ENCODE measurements at regions not wholly inside any gene's neighbourhood (a gene's known extent, or its start where the extent isn't known, plus 50 kb on each side); places are given as distances from the start of the nearest gene placed in this dataset.

DNA sequence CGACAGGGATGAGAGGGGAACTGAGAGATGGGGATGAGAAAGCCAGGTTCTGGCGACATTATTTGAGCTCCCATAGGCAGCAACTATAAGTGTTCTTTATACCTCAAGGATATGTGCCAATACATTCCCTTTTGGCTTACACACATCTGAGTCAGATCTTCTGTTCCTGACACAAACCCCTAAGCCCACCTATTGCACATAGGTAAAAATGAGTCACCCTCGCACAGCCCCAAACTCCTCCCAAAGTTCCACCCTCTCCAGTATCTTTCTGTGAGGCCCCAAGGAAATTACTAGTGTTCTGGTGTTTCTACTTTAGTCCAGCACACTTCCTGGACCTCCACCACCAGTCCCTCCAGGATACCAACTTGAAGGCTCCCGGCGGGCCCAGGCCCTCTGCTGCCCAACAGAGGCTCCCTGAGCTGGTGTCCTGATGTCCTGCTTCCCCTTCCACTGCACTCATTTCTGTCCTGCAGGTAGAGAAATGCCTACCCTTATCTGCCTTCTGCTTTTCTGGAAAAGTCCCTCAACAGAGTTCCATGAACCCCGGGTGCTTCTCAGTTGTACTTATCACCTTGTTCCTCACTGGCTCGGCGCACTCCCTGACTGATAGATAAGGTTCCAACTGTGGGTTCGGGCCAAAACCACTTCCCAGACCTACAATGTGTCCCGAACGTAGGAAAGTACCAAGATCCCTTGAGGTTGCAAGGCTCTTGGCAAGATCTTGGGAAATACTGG is 125.5 kb downstream of the EN1 start:
- H3K27me3 ChIP-seq = no peaks in the 10 kb centered on the region
- no peak overlapping the region for H3K4me3 ChIP-seq
- TF ChIP-seq, protein P1, sequence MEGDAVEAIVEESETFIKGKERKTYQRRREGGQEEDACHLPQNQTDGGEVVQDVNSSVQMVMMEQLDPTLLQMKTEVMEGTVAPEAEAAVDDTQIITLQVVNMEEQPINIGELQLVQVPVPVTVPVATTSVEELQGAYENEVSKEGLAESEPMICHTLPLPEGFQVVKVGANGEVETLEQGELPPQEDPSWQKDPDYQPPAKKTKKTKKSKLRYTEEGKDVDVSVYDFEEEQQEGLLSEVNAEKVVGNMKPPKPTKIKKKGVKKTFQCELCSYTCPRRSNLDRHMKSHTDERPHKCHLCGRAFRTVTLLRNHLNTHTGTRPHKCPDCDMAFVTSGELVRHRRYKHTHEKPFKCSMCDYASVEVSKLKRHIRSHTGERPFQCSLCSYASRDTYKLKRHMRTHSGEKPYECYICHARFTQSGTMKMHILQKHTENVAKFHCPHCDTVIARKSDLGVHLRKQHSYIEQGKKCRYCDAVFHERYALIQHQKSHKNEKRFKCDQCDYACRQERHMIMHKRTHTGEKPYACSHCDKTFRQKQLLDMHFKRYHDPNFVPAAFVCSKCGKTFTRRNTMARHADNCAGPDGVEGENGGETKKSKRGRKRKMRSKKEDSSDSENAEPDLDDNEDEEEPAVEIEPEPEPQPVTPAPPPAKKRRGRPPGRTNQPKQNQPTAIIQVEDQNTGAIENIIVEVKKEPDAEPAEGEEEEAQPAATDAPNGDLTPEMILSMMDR (IDR thresholded peaks at IDR 0.05; ENCODE audit: low read depth, low read length) = no peak
- no peak overlapping the region for H3K27ac ChIP-seq
- H3K9me3 ChIP-seq (ENCODE audit: low read depth) = no peaks in the 10 kb centered on the region
- H3K36me3 ChIP-seq = no peaks in the 10 kb centered on the region
- H3K4me1 ChIP-seq (ENCODE audit: low read depth) = peaks cover 8% of the 10 kb centered on the region
- DNase-seq (ENCODE audit: low read depth in 1 of 2, low spot score in 1 of 2) = peak in 1 of 2 donors; percentile 51

DNA sequence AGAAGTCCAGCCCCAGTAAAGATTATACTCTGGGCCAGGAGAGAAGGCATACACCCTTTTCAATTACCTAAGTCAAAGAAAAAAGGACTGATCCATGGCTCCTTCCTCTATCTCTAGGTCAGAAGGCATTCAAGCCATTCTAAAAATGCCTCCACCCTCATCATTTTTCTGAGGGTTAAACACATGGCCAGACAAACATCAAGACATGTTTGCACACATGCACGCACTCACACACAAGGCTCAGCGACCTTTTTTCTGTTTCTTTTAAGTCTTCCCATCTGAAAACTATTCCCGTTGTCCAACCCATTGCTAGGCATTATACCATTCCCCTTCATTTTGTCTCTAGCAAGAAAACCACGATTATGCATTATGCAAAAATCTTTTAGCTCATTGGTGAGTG is 126.6 kb downstream of the EN1 start:
- Histone ChIP-seq H3K4me3 (no peak overlapping the region), H3K27ac (no peak overlapping the region), H3K9me3 (ENCODE audit: low read depth) (no peaks in the 10 kb centered on the region), H3K27me3 (no peaks in the 10 kb centered on the region), H3K4me1 (ENCODE audit: low read depth) (peaks cover 8% of the 10 kb centered on the region), H3K36me3 (no peaks in the 10 kb centered on the region)
- DNase-seq (ENCODE audit: low read depth in 1 of 2, low spot score in 1 of 2) = no peak
- TF ChIP-seq, protein P1 (IDR thresholded peaks at IDR 0.05; ENCODE audit: low read depth, low read length) = no peak

DNA sequence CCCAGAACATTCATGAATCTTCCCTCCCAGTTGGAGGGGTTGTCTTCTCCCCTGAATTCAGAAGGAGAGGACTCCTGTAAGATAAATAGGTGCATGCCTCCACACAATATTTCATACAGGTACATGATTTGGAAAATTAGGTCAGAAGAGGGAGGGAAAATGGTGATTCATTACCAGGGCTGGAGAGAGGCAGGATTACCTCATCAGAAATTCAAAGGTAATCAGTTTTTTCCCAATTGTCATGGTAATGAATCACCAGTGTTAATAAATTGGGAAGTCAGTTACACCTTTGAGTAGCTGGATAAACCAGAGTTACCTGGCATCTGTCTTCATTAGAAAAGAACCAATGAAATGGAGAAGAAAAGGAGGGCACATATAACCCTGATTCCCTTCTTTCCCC is 128.5 kb downstream of the EN1 start:
- no peaks in the 10 kb centered on the region for H3K36me3 ChIP-seq
- H3K4me1 ChIP-seq (ENCODE audit: low read depth) = peaks cover 8% of the 10 kb centered on the region
- no peak for DNase-seq (ENCODE audit: low read depth in 1 of 2, low spot score in 1 of 2)
- H3K9me3 ChIP-seq (ENCODE audit: low read depth) = no peaks in the 10 kb centered on the region
- H3K27ac ChIP-seq = no peak overlapping the region
- no peaks in the 10 kb centered on the region for H3K27me3 ChIP-seq
- H3K4me3 ChIP-seq = no peak overlapping the region
- TF ChIP-seq, protein P1 (IDR thresholded peaks at IDR 0.05; ENCODE audit: low read depth, low read length) = no peak

DNA sequence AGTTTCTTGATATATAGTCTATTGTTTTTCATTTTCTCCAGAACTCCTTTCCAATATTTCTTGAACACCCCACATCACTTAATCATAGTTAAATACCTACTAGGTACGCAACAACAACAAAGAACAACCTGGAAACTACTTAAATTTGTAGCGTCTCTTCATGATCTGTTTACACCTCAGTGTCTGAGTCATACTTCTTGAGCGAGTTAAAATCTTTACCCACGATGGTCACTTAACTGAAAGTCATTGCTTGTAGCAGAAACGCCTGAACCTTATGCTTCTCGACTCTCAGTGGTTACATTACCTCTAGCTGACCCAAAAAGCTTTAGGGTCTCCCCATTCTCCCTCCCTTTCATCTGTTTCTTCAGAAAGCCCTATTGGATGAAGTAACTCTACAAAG is 131.3 kb downstream of the EN1 start:
- H3K9me3 ChIP-seq (ENCODE audit: low read depth) = no peaks in the 10 kb centered on the region
- TF ChIP-seq, protein P1 (IDR thresholded peaks at IDR 0.05; ENCODE audit: low read depth, low read length) = no peak
- DNase-seq (ENCODE audit: low read depth in 1 of 2, low spot score in 1 of 2) = no peak
- peaks cover 8% of the 10 kb centered on the region for H3K4me1 ChIP-seq (ENCODE audit: low read depth)
- no peaks in the 10 kb centered on the region for H3K27me3 ChIP-seq
- no peak overlapping the region for H3K4me3 ChIP-seq
- H3K36me3 ChIP-seq = no peaks in the 10 kb centered on the region
- no peak overlapping the region for H3K27ac ChIP-seq

DNA sequence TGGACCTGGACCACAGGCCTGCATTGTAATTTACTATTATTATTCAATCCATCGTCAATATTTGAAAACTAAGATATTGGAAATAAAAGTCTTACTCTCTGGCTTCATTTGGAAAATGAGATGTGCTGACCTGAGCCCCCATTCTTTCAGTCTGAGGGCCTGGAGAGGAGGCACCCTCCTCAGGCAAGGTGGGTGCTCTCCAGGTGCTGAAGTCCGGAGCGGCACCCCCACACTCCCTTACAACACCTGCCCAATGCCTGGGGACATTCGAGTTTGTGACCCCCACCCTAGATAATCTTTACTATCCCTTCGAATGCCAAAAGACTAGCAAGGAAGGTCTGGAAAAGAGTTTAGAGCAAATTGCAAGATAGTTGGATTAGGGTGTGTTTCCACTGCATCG is 133.3 kb downstream of the EN1 start:
- Histone ChIP-seq H3K27me3 (no peaks in the 10 kb centered on the region), H3K27ac (no peak overlapping the region), H3K4me1 (ENCODE audit: low read depth) (no peaks in the 10 kb centered on the region), H3K36me3 (no peaks in the 10 kb centered on the region), H3K4me3 (no peak overlapping the region), H3K9me3 (ENCODE audit: low read depth) (no peaks in the 10 kb centered on the region)
- no peak for DNase-seq (ENCODE audit: low read depth in 1 of 2, low spot score in 1 of 2)
- TF ChIP-seq, protein P1 (IDR thresholded peaks at IDR 0.05; ENCODE audit: low read depth, low read length) = no peak
